GM23338 (cell line): ENCODE measurements at regions not wholly inside any gene's neighbourhood (a gene's known extent, or its start where the extent isn't known, plus 50 kb on each side); places are given as distances from the start of the nearest gene placed in this dataset.
A peak's percentile ranks its signal among the peaks of the same experiment; 100 is the strongest.

ENCODE experiments used
- ATAC-seq: fragments of 200-7000 bp; cut with Tn5 transposase; 3 replicates; pipeline ENCODE4 v1.9.1; 2020
- DNase-seq: peaks from one replicate; pipeline ENCODE4 v3.0.0-alpha.2; 2015; ENCODE audit warnings: low spot score
- H2AFZ ChIP-seq: fragments of 200-600 bp; sonication (generic); 2 replicates; pipeline ENCODE4 v1.8.0; 2016; ENCODE audit warnings: antibody characterized with exemption, mild to moderate bottlenecking, moderate library complexity
- H3F3A ChIP-seq: fragments of 200-600 bp; sonication (generic); replicated peaks from 2 replicates; pipeline ENCODE4 v1.8.0; 2017; ENCODE audit warnings: antibody characterized with exemption, mixed run types, low read depth
- H3K27ac ChIP-seq: fragments of 200-600 bp; sonication (generic); 2 replicates; pipeline ENCODE4 v1.6.1; 2016; ENCODE audit warnings: low read depth
- H3K27me3 ChIP-seq: fragments of 200-600 bp; sonication (generic); 2 replicates; pipeline ENCODE4 v1.8.0; 2016; ENCODE audit warnings: mild to moderate bottlenecking, mixed run types, moderate library complexity; ENCODE audit not compliant: insufficient read depth
- H3K36me3 ChIP-seq: fragments of 200-600 bp; sonication (generic); 2 replicates; pipeline ENCODE4 v1.8.0; 2016; ENCODE audit warnings: mild to moderate bottlenecking; ENCODE audit not compliant: insufficient read depth
- H3K4me1 ChIP-seq: fragments of 200-600 bp; sonication (generic); 2 replicates; pipeline ENCODE4 v1.8.0; 2016; ENCODE audit warnings: mild to moderate bottlenecking, moderate library complexity; ENCODE audit not compliant: insufficient read depth
- H3K4me2 ChIP-seq: fragments of 200-600 bp; sonication (generic); 2 replicates; pipeline ENCODE4 v1.7.1; 2017; ENCODE audit warnings: mixed run types
- H3K4me3 ChIP-seq: fragments of 200-600 bp; sonication (generic); 2 replicates; pipeline ENCODE4 v1.6.1; 2016; ENCODE audit warnings: mixed run types
- H3K79me2 ChIP-seq: fragments of 200-600 bp; sonication (generic); replicated peaks from 2 replicates; pipeline ENCODE4 v1.8.0; 2017; ENCODE audit warnings: mild to moderate bottlenecking; ENCODE audit not compliant: insufficient read depth
- H3K9me2 ChIP-seq: fragments of 200-600 bp; sonication (generic); 2 replicates; pipeline ENCODE4 v1.8.0; 2017; ENCODE audit not compliant: insufficient read depth
- H4K20me1 ChIP-seq: fragments of 200-600 bp; sonication (generic); replicated peaks from 2 replicates; pipeline ENCODE4 v1.8.0; 2017; ENCODE audit warnings: mild to moderate bottlenecking; ENCODE audit not compliant: insufficient read depth
- H3K27ac Mint-ChIP-seq: 2 replicates; pipeline ENCODE4 v1.8.0; 2020; ENCODE audit warnings: inconsistent platforms, mild to moderate bottlenecking, moderate library complexity, mixed read lengths
- H3K27me3 Mint-ChIP-seq: 3 replicates; pipeline ENCODE4 v1.8.0; 2022; ENCODE audit warnings: low read depth, mild to moderate bottlenecking, moderate library complexity, mixed read lengths, inconsistent platforms; ENCODE audit not compliant: insufficient read depth, poor library complexity
- H3K36me3 Mint-ChIP-seq: 3 replicates; pipeline ENCODE4 v1.8.0; 2021; ENCODE audit warnings: low read depth, mild to moderate bottlenecking, inconsistent platforms, moderate library complexity, mixed read lengths
- H3K4me1 Mint-ChIP-seq: 3 replicates; pipeline ENCODE4 v1.8.0; 2020; ENCODE audit warnings: mild to moderate bottlenecking, inconsistent platforms, mixed read lengths
- H3K4me3 Mint-ChIP-seq: 3 replicates; pipeline ENCODE4 v1.8.0; 2021; ENCODE audit warnings: moderate library complexity, mild to moderate bottlenecking, inconsistent platforms, mixed read lengths
- H3K9me3 Mint-ChIP-seq: 3 replicates; pipeline ENCODE4 v1.8.0; 2020; ENCODE audit warnings: moderate library complexity, mild to moderate bottlenecking, inconsistent platforms, mixed read lengths
- CTCF ChIP-seq, 2 experiments: fragments of 200-600 bp in 1 of 2; sonication (generic) in 1 of 2; conservative IDR thresholded peaks; 2 replicates each; pipeline versions ENCODE4 v1.5.1 to v1.6.1; 2016 to 2017; ENCODE audit warnings: antibody characterized with exemption in 2 of 2, low read depth in 2 of 2, mild to moderate bottlenecking in 2 of 2, moderate library complexity in 1 of 2
- ETS1 ChIP-seq: IDR thresholded peaks from 2 replicates; pipeline ENCODE4 v1.6.1; 2016; ENCODE audit warnings: antibody characterized with exemption
- EZH2 ChIP-seq: fragments of 200-600 bp; sonication (generic); IDR thresholded peaks from one replicate; pipeline ENCODE4 v1.8.0; 2017; ENCODE audit warnings: antibody characterized with exemption, mild to moderate bottlenecking, low read depth; ENCODE audit not compliant: unreplicated experiment
- JUNB ChIP-seq: IDR thresholded peaks from one replicate; pipeline ENCODE4 v1.6.1; 2016; ENCODE audit warnings: antibody characterized with exemption; ENCODE audit not compliant: unreplicated experiment
- NANOG ChIP-seq: IDR thresholded peaks from 2 replicates; pipeline ENCODE4 v1.6.1; 2016; ENCODE audit warnings: antibody characterized with exemption, borderline replicate concordance
- POLR2AphosphoS5 ChIP-seq: IDR thresholded peaks from 2 replicates; pipeline ENCODE4 v1.6.1; 2016; ENCODE audit warnings: antibody characterized with exemption, low read depth
- REST ChIP-seq: IDR thresholded peaks from one replicate; pipeline ENCODE4 v1.6.1; 2018; ENCODE audit warnings: antibody characterized with exemption; ENCODE audit not compliant: unreplicated experiment
- ZNF331 ChIP-seq: fragments of 250-450 bp; sonication (Bioruptor Pico); IDR thresholded peaks from 2 replicates; pipeline ENCODE4 v1.5.0; 2020; ENCODE audit warnings: low read depth, mild to moderate bottlenecking, moderate library complexity

- TF ChIP-seq EZH2 = no peak
- TF ChIP-seq NANOG = no peak
- TF ChIP-seq ETS1 = no peak
- no peak for TF ChIP-seq CTCF (conservative IDR thresholded peaks at IDR 0.05; ENCODE audit: low read depth in 2 of 2)
- TF ChIP-seq ZNF331 (CRISPR knock-in tag) = no peak
- no peak for TF ChIP-seq POLR2AphosphoS5
- no peak for TF ChIP-seq REST
- no peak for TF ChIP-seq JUNB
These were observed 112.6 kb upstream of the PPARGC1A start (continued) for GRCh38 chr4:24002330-24002966.

- no peaks in the 10 kb centered on the region for H3K9me3 Mint-ChIP-seq
- H3K9me2 ChIP-seq = no peaks in the 10 kb centered on the region
- H4K20me1 ChIP-seq = no peaks in the 10 kb centered on the region
- no peak overlapping the region for H3K4me2 ChIP-seq
- ATAC-seq (no peak), DNase-seq (no peak)
- H3F3A ChIP-seq = no peaks in the 10 kb centered on the region
- TF ChIP-seq CTCF (conservative IDR thresholded peaks at IDR 0.05; ENCODE audit: low read depth in 2 of 2) = no peak
- TF ChIP-seq NANOG = no peak
- TF ChIP-seq REST = no peak
- no peaks in the 10 kb centered on the region for H3K36me3 ChIP-seq
- no peak overlapping the region for H3K27ac ChIP-seq
- H3K27ac Mint-ChIP-seq = no peak overlapping the region
- H3K4me3 ChIP-seq = no peak overlapping the region
- H3K27me3 ChIP-seq = no peaks in the 10 kb centered on the region
- H3K36me3 Mint-ChIP-seq = no peaks in the 10 kb centered on the region
- no peak overlapping the region for H3K4me3 Mint-ChIP-seq
- H3K79me2 ChIP-seq = no peaks in the 10 kb centered on the region
- H3K27me3 Mint-ChIP-seq = no peaks in the 10 kb centered on the region
- 0 out of 2 replicates have a peak, but pooled peaks cover under 1% of the 10 kb centered on the region for H3K4me1 ChIP-seq
- H3K4me1 Mint-ChIP-seq = peaks cover 31% of the 10 kb centered on the region
- peak overlapping the region; percentile 52; the same call in 1 of the 2 replicates for H2AFZ ChIP-seq
These were observed 111.9 kb upstream of the PPARGC1A start for GRCh38 chr4:24001486-24002329.
